ENCODE measurements at regions not wholly inside any gene's neighbourhood (a gene's known extent, or its start where the extent isn't known, plus 50 kb on each side); places are given as distances from the start of the nearest gene placed in this dataset.
"Not testable (repeated sequence)": the region's sequence is repeated elsewhere in the genome, so short reads cannot be mapped to it uniquely, and the experiment has no call there.

- DNase-seq (no peak), ATAC-seq (no peak)
- intact Hi-C loops (cut with micrococcal nuclease) = no loop called here
Observed at GRCh38 chr2:138243372-138243771, 258.2 kb upstream of the SPOPL start.

GRCh38 chr2:138244501-138244925 is 257.1 kb upstream of the SPOPL start:
- no peak for ATAC-seq
- intact Hi-C loops (cut with micrococcal nuclease) = no loop called here
- no peak for DNase-seq

DNA sequence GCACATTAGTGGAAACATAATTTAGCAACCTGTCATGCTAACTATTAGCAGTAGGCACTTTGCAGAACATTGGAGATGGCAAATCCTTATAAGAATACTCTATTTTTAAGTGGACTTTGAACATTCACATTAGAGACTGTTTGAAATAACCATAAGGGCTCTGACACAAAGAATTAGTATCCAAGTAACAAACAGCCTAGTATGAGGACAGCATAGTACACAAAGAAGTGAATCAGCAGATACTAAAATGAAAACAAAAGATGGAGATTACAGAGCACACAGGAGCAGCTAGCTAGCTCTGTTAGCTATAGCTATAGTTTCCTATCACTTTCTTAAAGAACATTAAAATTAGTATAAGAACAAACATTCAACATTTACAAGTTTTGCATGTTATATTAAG is 256.3 kb upstream of the SPOPL start:
- no peak for DNase-seq
- intact Hi-C loops (cut with micrococcal nuclease) = no loop called here
- no peak for ATAC-seq

- intact Hi-C loops (cut with micrococcal nuclease) = no loop called here
- no peak for DNase-seq
- ATAC-seq = no peak
Observed at GRCh38 chr2:138247302-138247701, 254.3 kb upstream of the SPOPL start.

DNA sequence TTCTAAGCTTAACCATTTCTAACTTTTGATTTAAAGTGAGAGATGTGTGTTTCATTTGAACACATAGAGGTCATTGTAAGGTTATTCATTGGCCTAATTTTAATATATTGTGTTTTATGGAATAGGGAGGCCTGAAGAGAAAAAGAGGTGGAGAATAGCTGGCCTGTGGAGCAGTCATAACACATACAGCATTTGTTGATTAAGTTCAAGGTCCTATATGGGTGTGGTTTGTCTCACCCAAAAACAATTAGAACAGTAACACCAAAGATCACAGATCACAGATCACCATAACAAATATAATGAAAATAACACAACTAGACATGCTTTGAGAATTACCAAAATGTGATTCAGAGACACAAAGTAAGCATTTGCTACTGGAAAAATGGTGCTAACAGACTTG is 252.4 kb upstream of the SPOPL start:
- intact Hi-C loops (cut with micrococcal nuclease) = no loop called here
- DNase-seq = no peak
- no peak for ATAC-seq

DNA sequence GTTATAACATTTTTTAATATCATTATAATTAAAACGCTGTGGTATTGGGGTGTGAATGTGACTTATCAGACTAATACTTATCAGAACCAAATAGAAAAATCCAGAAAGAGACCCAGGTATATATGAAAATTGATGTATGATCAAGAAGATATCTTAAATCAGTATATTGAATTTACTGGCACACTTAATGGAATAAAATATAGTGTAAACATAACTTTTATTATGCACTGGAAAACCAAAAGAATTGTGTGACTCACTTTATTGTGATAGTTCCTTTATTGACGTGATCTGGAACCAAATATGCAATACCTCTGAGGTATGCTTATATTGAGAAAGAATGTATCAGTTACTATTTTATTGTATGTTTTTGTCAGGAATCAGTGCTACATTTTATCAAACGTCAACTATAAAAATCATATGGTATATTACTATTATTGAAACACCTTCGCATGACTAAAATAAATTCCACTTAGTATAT is 250.7 kb upstream of the SPOPL start:
- intact Hi-C loops (cut with micrococcal nuclease); DNase-seq; ATAC-seq: not testable (repeated sequence)

GRCh38 chr2:138252587-138252986 is 249.0 kb upstream of the SPOPL start:
- DNase-seq (no peak), ATAC-seq (no peak)
- intact Hi-C loops (cut with micrococcal nuclease) = no loop called here

- intact Hi-C loops (cut with micrococcal nuclease) = no loop called here
- ATAC-seq (no peak), DNase-seq (no peak)
Observed at GRCh38 chr2:138255670-138256069, 245.9 kb upstream of the SPOPL start.

DNA sequence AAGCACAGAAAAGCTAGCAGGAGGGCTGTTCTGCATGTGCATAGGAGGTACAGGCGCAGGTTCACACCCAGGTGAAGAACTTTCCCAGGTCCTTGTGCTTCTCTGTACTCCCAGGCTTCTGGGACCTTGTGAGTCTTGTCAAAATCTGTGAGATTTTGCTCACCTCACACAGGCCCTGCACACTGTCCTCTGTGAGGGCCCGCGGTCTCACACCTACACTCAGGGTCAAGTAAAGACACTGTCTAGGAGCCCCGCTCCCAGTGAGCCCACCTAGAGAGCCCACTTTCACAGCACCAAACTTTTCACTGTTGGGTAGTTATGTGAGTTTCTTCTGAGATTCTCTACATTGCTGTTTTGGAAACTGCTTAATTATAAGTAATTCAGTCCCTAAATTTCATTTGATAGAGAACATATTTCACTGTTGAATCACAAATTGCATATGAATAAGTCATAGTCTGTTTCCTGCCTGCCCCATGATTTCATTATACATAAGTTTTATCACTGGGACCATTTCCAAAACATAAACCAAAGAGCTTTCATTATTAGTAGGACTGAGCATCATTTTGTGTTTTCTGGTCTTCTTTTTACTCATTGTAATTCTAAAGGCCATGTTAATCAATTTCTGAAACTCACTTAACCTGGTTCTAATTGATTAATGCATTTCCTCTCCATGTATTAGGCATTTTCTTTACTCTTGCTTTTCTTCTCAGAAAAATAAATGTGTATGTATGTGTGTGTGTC is 234.2 kb upstream of the SPOPL start:
- no peak for DNase-seq
- intact Hi-C loops (cut with micrococcal nuclease) = no loop called here
- ATAC-seq = no peak

DNA sequence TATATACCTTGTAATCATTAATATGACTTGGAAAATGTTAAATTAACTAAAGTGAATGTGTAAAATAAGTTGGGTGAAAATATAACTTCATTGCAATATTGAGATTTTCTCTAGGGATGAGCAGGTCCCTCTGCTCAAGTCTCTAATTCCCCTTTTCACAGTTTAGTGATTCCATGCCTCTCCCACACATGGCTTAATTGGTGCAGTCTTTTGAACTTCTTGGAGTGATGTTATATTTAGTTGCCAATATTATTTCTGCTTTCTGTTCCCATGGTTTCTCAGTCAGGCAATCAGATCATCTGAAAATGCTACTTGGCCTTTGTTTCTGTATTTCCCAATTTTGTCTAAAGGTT is 233.7 kb upstream of the SPOPL start:
- ATAC-seq (no peak), DNase-seq (no peak)
- intact Hi-C loops (cut with micrococcal nuclease) = no loop called here

GRCh38 chr2:138269765-138270164 is 231.8 kb upstream of the SPOPL start:
- no peak for ATAC-seq
- intact Hi-C loops (cut with micrococcal nuclease) = no loop called here
- DNase-seq = no peak

GRCh38 chr2:138271467-138271866 is 230.1 kb upstream of the SPOPL start:
- DNase-seq = no peak
- ATAC-seq = no peak
- intact Hi-C loops (cut with micrococcal nuclease) = no loop called here

DNA sequence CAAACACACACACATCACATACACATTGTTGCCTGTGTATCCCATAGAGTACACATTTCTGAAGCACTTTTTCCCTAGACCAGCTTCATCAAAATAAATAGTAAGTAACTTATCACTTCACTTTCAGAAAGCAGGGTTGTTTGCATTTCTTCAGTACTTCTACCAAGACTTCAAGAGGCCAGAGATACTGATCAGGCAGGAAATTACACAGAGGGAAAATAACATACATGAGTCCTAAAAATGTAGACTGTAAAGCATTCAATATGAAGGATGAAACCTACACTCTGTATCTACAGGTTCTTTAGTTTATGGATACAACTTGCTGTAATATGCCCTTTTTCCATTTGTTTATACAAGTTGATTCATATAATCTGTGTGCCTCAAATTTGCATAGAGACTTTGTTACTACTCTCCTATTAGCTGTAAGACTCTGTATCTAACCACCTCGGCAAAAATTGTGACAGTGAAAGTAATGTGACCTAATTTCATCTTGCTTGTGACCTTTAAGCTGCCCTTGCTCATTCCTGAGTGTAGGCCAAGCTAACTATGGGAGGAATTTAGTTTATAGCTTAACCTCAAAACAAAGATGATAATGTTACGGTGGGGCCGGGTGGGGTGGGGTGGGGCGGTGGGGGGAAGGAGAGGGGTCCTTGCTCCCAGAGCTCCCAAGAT is 228.9 kb upstream of the SPOPL start:
- no peak for DNase-seq
- intact Hi-C loops (cut with micrococcal nuclease) = no loop called here
- no peak for ATAC-seq

DNA sequence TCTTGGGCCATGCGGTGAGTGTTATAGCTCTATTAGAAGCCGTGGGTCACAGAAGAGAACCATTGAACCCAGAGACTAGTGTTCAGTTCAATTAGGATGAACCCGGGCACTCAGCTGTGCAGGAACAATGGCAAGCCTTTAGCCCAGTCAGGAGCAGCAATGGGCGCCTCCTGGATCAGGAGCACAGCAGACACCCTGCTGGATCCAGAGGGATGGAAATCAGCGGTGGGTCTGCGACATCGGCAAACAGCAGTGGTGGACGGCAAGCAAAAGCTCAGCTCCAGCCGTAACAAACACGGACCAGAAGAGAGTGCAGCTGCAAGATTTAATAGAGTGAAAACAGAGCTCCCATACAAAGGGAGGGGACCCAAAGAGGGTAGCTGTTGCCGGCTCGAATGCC is 228.3 kb upstream of the SPOPL start:
- DNase-seq; intact Hi-C loops (cut with micrococcal nuclease); ATAC-seq: not testable (repeated sequence)

DNA sequence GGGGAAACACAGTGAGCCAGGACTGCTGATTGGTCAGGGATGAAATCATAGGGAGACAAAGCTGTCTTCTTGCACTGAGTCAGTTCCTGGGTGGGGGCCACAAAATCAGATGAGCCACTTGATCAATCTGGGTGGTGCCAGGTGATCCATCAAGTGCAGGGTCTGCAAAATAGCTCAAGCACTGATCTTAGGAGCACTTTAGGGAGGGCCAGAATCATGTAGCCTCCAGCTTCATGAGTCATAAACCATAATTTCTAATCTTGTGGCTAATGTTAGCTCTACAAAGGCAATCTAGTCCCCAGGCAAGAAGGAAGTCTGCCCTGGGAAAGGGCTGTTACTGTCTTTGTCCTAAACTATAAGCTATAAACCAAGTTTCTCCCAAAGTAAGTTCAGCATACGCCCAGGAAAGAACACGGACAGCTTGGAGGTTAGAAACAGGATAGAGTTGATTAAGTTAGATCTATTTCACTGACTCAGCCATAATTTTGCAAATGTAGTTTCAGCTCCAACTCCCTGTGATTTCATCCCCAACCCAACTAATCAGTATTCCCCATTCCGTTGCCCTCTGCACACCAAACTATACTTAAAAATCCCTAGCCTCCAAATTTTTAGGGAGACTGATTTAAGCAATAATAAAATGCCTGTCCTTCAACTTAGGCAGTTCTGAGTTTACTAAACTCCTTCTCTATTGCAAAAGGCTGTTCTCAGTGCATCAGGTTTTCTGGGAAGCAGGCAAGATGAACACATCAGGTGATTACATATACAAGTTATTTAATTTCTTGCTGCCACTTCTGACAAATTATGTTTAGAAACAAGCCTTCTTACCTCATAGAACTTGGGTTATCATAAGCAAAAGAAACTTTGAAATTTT is 226.9 kb upstream of the SPOPL start:
- ATAC-seq = no peak
- intact Hi-C loops (cut with micrococcal nuclease) = no loop called here

GRCh38 chr2:138275292-138275690 is 226.3 kb upstream of the SPOPL start:
- DNase-seq = no peak
- no peak for ATAC-seq
- intact Hi-C loops (cut with micrococcal nuclease) = no loop called here

More for the DNA sequence above, 226.9 kb upstream of the SPOPL start:
- no peak for DNase-seq

DNA sequence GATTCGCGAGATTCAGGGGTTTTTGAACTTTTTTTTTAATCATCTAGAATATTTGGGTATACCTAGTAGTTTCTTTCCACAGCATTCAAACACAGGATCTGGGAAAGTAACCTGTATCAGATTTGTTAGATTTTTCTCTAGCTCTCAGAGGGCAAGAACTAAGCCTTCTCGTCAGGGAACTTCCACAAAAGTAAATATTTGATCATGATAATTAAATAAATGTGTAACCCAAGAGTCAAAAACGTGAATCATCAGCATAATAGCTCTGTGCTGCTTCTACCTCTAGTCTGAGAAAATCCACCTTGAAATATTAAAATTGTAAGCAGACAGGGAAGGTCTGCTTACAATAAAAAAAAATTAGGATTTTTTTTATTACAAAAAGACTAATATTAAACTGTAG is 225.7 kb upstream of the SPOPL start:
- no peak for ATAC-seq
- DNase-seq = no peak
- intact Hi-C loops (cut with micrococcal nuclease) = no loop called here

DNA sequence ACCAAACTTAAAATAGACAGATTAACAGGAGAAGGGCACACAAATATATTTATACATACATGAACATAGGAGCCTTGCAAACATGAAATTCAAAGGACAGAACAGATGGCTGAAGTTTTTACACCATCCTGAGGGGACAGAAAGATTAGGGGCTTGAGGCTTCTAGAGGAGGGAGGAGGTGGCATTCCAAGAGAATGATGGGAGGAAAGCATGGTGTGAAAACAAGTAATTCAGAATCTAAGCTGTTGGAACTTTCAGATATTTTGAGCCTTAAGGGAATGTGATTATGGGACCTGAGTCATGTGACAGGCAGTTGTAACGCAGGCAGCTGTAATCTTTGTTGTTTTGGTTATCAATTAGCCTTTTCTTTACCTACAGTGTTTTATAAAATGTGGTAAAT is 225.2 kb upstream of the SPOPL start:
- ATAC-seq (no peak), DNase-seq (no peak)
- intact Hi-C loops (cut with micrococcal nuclease) = no loop called here

- intact Hi-C loops (cut with micrococcal nuclease) = no loop called here
- DNase-seq (no peak), ATAC-seq (no peak)
Observed at GRCh38 chr2:138277062-138277461, 224.5 kb upstream of the SPOPL start.

GRCh38 chr2:138279871-138280270 is 221.7 kb upstream of the SPOPL start:
- DNase-seq (no peak), ATAC-seq (no peak)
- intact Hi-C loops (cut with micrococcal nuclease) = no loop called here
